Vagina (tissue), 2 donors: ENCODE measurements at regions not wholly inside any gene's neighbourhood (a gene's known extent, or its start where the extent isn't known, plus 50 kb on each side); places are given as distances from the start of the nearest gene placed in this dataset.

Experiments used
- DNase-seq, 2 donors: peaks; one replicate each; pipeline ENCODE4 v3.0.0-alpha.2; 2017; ENCODE audit errors: extremely low spot score in 2 of 2
- H3K27ac ChIP-seq: fragments of 200-600 bp; sonication (generic); one replicate; pipeline ENCODE4 v1.5.1; 2019
- H3K27me3 ChIP-seq: fragments of 200-600 bp; sonication (generic); one replicate; pipeline ENCODE4 v1.5.1; 2019
- H3K36me3 ChIP-seq, 2 donors: fragments of 200-600 bp; sonication (generic); one replicate each; pipeline ENCODE4 v1.5.1; 2017 to 2019
- H3K4me1 ChIP-seq: fragments of 200-600 bp; sonication (generic); one replicate; pipeline ENCODE4 v1.5.1; 2019
- H3K4me3 ChIP-seq, 2 donors: fragments of 200-600 bp; sonication (generic); 1 replicate in 1 of 2; 2 replicates in 1 of 2; pipeline ENCODE4 v1.5.1; 2016 to 2019
- H3K9me3 ChIP-seq: fragments of 200-600 bp; sonication (generic); one replicate; pipeline ENCODE4 v1.5.1; 2019
- CTCF ChIP-seq, 3 experiments: fragments of 450-650 bp in 2 of 3; fragments of 200-600 bp in 1 of 3; sonication (generic) in 1 of 3; IDR thresholded peaks; one replicate each; pipeline ENCODE4 v1.5.1; 2017 to 2019; ENCODE audit warnings: antibody characterized with exemption in 3 of 3, mild to moderate bottlenecking in 2 of 3, moderate library complexity in 2 of 3
- POLR2A ChIP-seq, 2 donors: fragments of 450-650 bp; IDR thresholded peaks; one replicate each; pipeline ENCODE4 v1.6.1; 2017; ENCODE audit warnings: antibody characterized with exemption in 2 of 2, mild to moderate bottlenecking in 2 of 2, moderate library complexity in 2 of 2
- POLR2AphosphoS5 ChIP-seq, 2 donors: sonication (generic); formaldehyde crosslinking; IDR thresholded peaks; one replicate each; pipeline ENCODE4 v1.9.0; 2017; ENCODE audit warnings: antibody characterized with exemption in 2 of 2, mild to moderate bottlenecking in 2 of 2, low read depth in 1 of 2; ENCODE audit not compliant: insufficient read depth in 1 of 2
- intact Hi-C: fragments of 100-400 bp; cut with DNase I; formaldehyde crosslinking; loops from one replicate; pipeline ENCODE4 v1.15.1; 2023

DNA sequence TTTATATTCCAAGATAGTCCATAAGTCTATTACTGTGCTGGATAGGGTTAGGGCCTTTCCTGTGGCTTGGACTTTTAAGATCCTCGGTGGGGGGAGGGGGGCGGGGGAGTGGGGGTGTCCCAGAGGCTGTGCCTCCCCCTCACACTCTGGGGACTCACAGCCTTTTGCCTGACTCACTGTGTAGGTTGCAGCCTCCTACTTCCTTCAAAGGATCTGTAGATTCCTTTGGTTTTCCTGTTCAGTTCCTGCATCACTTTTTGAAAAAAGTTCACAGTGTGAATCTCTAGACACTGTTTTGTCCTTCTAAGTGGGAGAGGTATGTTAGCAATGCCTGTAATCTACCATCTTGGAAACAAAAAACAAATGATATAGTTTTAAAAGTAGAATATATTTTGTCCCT is 999.9 kb downstream of the GLUD2 start:
- no peaks in the 10 kb centered on the region for H3K36me3 ChIP-seq
- TF ChIP-seq CTCF (IDR thresholded peaks at IDR 0.05) (no peak), POLR2AphosphoS5 (IDR thresholded peaks at IDR 0.05; ENCODE audit: insufficient read depth in 1 of 2, low read depth in 1 of 2) (no peak), POLR2A (IDR thresholded peaks at IDR 0.05) (no peak)
- DNase-seq, result no peak
- intact Hi-C loops, result no loop called here
- no peaks in the 10 kb centered on the region for H3K9me3 ChIP-seq
- H3K27me3 ChIP-seq, result no peaks in the 10 kb centered on the region
- H3K4me1 ChIP-seq, result no peaks in the 10 kb centered on the region
- H3K27ac ChIP-seq, result no peak overlapping the region
- no peak overlapping the region for H3K4me3 ChIP-seq

DNA sequence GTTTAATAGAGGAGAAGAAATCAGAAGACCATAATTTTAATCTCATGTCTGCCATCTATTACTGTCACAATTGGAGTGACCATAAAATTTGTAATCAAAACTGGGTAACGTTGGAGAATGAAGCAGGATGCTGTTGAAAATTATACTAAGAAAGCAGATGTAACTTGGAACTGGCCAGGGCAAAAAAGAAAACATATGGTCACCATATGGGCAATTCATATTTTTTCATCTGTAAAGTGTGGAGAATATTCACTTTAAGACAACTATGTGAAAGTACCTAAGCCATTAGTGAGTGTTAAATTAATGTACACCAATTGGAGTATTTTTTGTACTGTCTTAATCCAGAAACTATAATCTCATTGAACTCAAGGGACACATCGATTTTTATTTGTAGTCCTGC is 1008.0 kb downstream of the GLUD2 start:
- no peaks in the 10 kb centered on the region for H3K27me3 ChIP-seq
- H3K4me1 ChIP-seq, result no peaks in the 10 kb centered on the region
- no peak for TF ChIP-seq POLR2AphosphoS5 (IDR thresholded peaks at IDR 0.05; ENCODE audit: insufficient read depth in 1 of 2, low read depth in 1 of 2)
- TF ChIP-seq POLR2A (IDR thresholded peaks at IDR 0.05), result no peak
- TF ChIP-seq CTCF (IDR thresholded peaks at IDR 0.05), result no peak
- H3K27ac ChIP-seq, result no peak overlapping the region
- no peak overlapping the region for H3K4me3 ChIP-seq
- no peaks in the 10 kb centered on the region for H3K36me3 ChIP-seq
- DNase-seq, result no peak
- no peaks in the 10 kb centered on the region for H3K9me3 ChIP-seq
- intact Hi-C loops, result no loop called here

DNA sequence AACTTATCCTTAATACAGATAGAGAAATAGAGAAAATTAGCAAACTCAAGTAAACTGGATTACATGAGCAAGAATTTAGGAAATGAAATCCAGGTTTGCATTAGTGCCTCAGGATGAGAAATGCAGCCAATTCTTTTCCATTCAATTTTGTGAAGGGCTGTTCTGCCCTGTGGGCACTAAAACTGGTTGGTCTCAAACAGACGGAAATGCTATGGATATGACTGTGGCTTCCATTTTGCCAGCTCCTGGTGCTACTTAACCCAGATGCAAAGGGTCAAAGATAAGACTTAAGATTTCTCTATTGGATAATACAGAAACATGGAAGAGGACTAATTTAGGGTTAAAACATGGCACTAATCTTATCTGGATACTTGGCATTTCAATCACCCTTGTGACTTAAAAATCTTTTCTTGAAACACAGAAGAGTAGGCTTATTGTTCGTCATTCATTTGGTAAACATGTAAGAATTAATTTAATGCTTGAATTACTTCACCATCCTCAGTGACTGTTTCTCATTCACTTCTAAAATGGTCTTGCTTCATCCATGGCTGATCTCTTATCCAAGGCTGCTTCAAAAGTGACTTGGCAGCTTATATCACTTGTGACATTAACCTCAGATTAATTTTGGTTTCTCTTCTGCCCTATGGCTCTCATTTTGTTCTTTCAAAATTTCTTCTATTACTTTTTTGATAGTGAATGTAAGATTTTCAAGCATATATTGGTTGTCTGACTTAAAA is 1008.7 kb downstream of the GLUD2 start:
- Histone ChIP-seq H3K27me3 (no peaks in the 10 kb centered on the region), H3K4me1 (no peaks in the 10 kb centered on the region), H3K4me3 (no peak overlapping the region), H3K36me3 (no peaks in the 10 kb centered on the region), H3K27ac (no peak overlapping the region), H3K9me3 (no peaks in the 10 kb centered on the region)
- intact Hi-C loops, result no loop called here
- TF ChIP-seq POLR2A (IDR thresholded peaks at IDR 0.05) (no peak), CTCF (IDR thresholded peaks at IDR 0.05) (no peak), POLR2AphosphoS5 (IDR thresholded peaks at IDR 0.05; ENCODE audit: insufficient read depth in 1 of 2, low read depth in 1 of 2) (no peak)
- no peak for DNase-seq

DNA sequence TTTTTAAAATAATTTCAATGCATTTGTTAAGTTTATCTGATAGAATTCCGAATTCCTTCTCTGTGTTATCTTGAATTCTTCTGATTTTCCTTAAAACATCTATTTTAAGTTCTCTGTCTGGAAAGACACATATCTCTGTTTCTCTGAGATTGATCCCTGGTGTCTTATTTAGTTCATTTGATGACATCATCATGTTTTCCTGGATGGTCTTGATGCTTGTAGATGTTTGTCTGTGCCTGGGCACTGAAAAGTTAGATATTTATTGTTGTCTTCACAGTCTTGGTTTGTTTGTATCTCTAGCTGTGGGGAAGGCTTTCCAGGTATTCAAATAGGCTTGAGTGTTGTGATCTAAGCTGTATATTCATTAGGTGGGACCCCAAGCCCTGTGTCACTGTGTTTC is 1028.8 kb downstream of the GLUD2 start:
- H3K4me3 ChIP-seq, result no peak overlapping the region
- H3K9me3 ChIP-seq, result no peaks in the 10 kb centered on the region
- no peak overlapping the region for H3K27ac ChIP-seq
- no peak for DNase-seq
- H3K27me3 ChIP-seq, result no peaks in the 10 kb centered on the region
- H3K36me3 ChIP-seq, result no peaks in the 10 kb centered on the region
- H3K4me1 ChIP-seq, result no peaks in the 10 kb centered on the region
- intact Hi-C loops, result no loop called here
- TF ChIP-seq POLR2AphosphoS5 (IDR thresholded peaks at IDR 0.05; ENCODE audit: insufficient read depth in 1 of 2, low read depth in 1 of 2) (no peak), POLR2A (IDR thresholded peaks at IDR 0.05) (no peak), CTCF (IDR thresholded peaks at IDR 0.05) (no peak)

GRCh38 chrX:122078079-122078478 is 1030.7 kb downstream of the GLUD2 start:
- H3K27me3 ChIP-seq, result no peaks in the 10 kb centered on the region
- H3K4me1 ChIP-seq, result no peaks in the 10 kb centered on the region
- DNase-seq, result no peak
- TF ChIP-seq POLR2A (IDR thresholded peaks at IDR 0.05) (no peak), CTCF (IDR thresholded peaks at IDR 0.05) (no peak), POLR2AphosphoS5 (IDR thresholded peaks at IDR 0.05; ENCODE audit: insufficient read depth in 1 of 2, low read depth in 1 of 2) (no peak)
- H3K9me3 ChIP-seq, result no peaks in the 10 kb centered on the region
- H3K27ac ChIP-seq, result no peak overlapping the region
- no peak overlapping the region for H3K4me3 ChIP-seq
- intact Hi-C loops, result no loop called here
- no peaks in the 10 kb centered on the region for H3K36me3 ChIP-seq
